Epithelial cell of proximal tubule (primary cell): ENCODE measurements at regions not wholly inside any gene's neighbourhood (a gene's known extent, or its start where the extent isn't known, plus 50 kb on each side); places are given as distances from the start of the nearest gene placed in this dataset.

ENCODE experiments used
- DNase-seq: peaks from one replicate; pipeline ENCODE4 v3.0.0-alpha.2; 2011; ENCODE audit warnings: low read depth
- H3K4me3 ChIP-seq: 2 replicates; pipeline ENCODE4 v1.5.1; 2011; ENCODE audit warnings: low read depth, mild to moderate bottlenecking, low read length
- CTCF ChIP-seq: conservative IDR thresholded peaks from 2 replicates; pipeline ENCODE4 v1.5.1; 2012; ENCODE audit warnings: low read depth, mild to moderate bottlenecking, low read length

- TF ChIP-seq CTCF: no peak
- no peak overlapping the region for H3K4me3 ChIP-seq
- no peak for DNase-seq
Measured at GRCh38 chr5:164497311-164498064, 992.1 kb downstream of the MAT2B start.

- DNase-seq: no peak
- TF ChIP-seq CTCF: no peak
- H3K4me3 ChIP-seq: no peak overlapping the region
Measured at GRCh38 chr5:164498438-164498837, 993.0 kb downstream of the MAT2B start.

GRCh38 chr5:164500856-164501255, 995.4 kb downstream of the MAT2B start:
- no peak for DNase-seq
- TF ChIP-seq CTCF: no peak
- H3K4me3 ChIP-seq: no peak overlapping the region

GRCh38 chr5:164501344-164501743, 995.9 kb downstream of the MAT2B start:
- no peak for TF ChIP-seq CTCF
- no peak overlapping the region for H3K4me3 ChIP-seq
- no peak for DNase-seq

- H3K4me3 ChIP-seq: no peak overlapping the region
- DNase-seq: peak; percentile 3
Measured at GRCh38 chr5:164504141-164504772, 998.8 kb downstream of the MAT2B start.

GRCh38 chr5:164505791-164506190, 1000.4 kb downstream of the MAT2B start:
- TF ChIP-seq CTCF: no peak
- DNase-seq: no peak
- no peak overlapping the region for H3K4me3 ChIP-seq

More at GRCh38 chr5:164504141-164504772, 998.8 kb downstream of the MAT2B start:
- TF ChIP-seq CTCF: peak; percentile 91
